ENCODE measurements at regions not wholly inside any gene's neighbourhood (a gene's known extent, or its start where the extent isn't known, plus 50 kb on each side); places are given as distances from the start of the nearest gene placed in this dataset.

DNA sequence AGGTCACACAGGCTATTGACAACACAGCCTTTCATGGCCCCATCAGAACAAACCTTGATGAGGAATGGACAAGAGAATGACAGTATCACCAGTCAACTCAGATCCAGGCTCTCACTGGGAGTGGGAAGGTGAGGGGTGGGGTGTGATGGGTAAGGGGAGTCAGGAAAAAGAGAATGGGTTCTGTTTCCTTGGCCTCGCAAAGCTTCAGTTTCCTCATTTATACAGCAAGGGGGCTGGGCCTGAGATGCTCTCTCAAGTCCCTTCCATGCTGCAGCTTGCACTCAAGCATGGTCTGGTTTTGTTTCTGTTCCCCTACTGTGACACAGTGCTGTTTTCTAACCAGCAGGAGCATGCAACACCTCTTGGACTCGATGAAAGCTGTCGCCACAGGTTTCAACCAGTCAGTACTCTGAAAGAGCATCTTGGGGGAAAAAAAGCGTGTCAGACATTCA is 65.7 kb upstream of the IL12A start:
- H3K9me2 ChIP-seq = no peaks in the 10 kb centered on the region
- 95% methylated on average over 4 of the region's 4 CpGs for WGBS (ENCODE audit: low lambda C conversion rate)
- no peaks in the 10 kb centered on the region for H3K36me3 ChIP-seq (replicated peaks in 1 of 2; ENCODE audit: control insufficient read depth in 1 of 2, insufficient read depth in 2 of 2, low read length in 1 of 2)
- H4K20me1 ChIP-seq (ENCODE audit: insufficient read depth) = no peaks in the 10 kb centered on the region
- CTCF ChIA-PET = interaction anchor here (0.9 to 1.4 kb wide), 2 partner anchors 39 to 45 kb away, joined by 3 read pairs; no protein-coding TSS in a partner anchor
- POLR2A ChIA-PET = no interaction called here
- peaks cover 2 to 3% of the 10 kb centered on the region in 2 experiments; a peak in 2 of 4 replicates for H3K4me1 ChIP-seq (ENCODE audit: control insufficient read depth in 1 of 2, insufficient read depth in 2 of 2, low read depth in 1 of 2, low read length in 1 of 2)
- no peak overlapping the region for H3K4me2 ChIP-seq
- H3K27me3 ChIP-seq (ENCODE audit: insufficient read depth) = no peaks in the 10 kb centered on the region
- H3K9me3 ChIP-seq = no peaks in the 10 kb centered on the region
- no peak overlapping the region for H2AFZ ChIP-seq (ENCODE audit: low read depth)
- no peak for DNase-seq
- no peak overlapping the region for H3K9ac ChIP-seq
- no peak overlapping the region for H3K27ac ChIP-seq (ENCODE audit: low read depth in 2 of 2, low read length in 1 of 2)
- no peak overlapping the region for H3K4me3 ChIP-seq (ENCODE audit: low read depth in 2 of 2, low read length in 1 of 2)
- peaks cover 17% of the 10 kb centered on the region for H3F3A ChIP-seq (replicated peaks; ENCODE audit: insufficient read depth)
- no peaks in the 10 kb centered on the region for H3K79me2 ChIP-seq (ENCODE audit: insufficient read depth)
- TF ChIP-seq, protein P1, sequence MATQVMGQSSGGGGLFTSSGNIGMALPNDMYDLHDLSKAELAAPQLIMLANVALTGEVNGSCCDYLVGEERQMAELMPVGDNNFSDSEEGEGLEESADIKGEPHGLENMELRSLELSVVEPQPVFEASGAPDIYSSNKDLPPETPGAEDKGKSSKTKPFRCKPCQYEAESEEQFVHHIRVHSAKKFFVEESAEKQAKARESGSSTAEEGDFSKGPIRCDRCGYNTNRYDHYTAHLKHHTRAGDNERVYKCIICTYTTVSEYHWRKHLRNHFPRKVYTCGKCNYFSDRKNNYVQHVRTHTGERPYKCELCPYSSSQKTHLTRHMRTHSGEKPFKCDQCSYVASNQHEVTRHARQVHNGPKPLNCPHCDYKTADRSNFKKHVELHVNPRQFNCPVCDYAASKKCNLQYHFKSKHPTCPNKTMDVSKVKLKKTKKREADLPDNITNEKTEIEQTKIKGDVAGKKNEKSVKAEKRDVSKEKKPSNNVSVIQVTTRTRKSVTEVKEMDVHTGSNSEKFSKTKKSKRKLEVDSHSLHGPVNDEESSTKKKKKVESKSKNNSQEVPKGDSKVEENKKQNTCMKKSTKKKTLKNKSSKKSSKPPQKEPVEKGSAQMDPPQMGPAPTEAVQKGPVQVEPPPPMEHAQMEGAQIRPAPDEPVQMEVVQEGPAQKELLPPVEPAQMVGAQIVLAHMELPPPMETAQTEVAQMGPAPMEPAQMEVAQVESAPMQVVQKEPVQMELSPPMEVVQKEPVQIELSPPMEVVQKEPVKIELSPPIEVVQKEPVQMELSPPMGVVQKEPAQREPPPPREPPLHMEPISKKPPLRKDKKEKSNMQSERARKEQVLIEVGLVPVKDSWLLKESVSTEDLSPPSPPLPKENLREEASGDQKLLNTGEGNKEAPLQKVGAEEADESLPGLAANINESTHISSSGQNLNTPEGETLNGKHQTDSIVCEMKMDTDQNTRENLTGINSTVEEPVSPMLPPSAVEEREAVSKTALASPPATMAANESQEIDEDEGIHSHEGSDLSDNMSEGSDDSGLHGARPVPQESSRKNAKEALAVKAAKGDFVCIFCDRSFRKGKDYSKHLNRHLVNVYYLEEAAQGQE (IDR thresholded peaks at IDR 0.05; ENCODE audit: low read depth, low read length) = no peak
- TF ChIP-seq GATA2 (CRISPR knock-in tag; IDR thresholded peaks at IDR 0.05) = no peak
- TF ChIP-seq, protein P2, sequence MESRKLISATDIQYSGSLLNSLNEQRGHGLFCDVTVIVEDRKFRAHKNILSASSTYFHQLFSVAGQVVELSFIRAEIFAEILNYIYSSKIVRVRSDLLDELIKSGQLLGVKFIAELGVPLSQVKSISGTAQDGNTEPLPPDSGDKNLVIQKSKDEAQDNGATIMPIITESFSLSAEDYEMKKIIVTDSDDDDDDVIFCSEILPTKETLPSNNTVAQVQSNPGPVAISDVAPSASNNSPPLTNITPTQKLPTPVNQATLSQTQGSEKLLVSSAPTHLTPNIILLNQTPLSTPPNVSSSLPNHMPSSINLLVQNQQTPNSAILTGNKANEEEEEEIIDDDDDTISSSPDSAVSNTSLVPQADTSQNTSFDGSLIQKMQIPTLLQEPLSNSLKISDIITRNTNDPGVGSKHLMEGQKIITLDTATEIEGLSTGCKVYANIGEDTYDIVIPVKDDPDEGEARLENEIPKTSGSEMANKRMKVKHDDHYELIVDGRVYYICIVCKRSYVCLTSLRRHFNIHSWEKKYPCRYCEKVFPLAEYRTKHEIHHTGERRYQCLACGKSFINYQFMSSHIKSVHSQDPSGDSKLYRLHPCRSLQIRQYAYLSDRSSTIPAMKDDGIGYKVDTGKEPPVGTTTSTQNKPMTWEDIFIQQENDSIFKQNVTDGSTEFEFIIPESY (IDR thresholded peaks at IDR 0.05; ENCODE audit: borderline replicate concordance, low read depth) = no peak
- TF ChIP-seq, protein P3, sequence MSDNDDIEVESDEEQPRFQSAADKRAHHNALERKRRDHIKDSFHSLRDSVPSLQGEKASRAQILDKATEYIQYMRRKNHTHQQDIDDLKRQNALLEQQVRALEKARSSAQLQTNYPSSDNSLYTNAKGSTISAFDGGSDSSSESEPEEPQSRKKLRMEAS (IDR thresholded peaks at IDR 0.05; ENCODE audit: low read depth) = no peak
- TF ChIP-seq MXI1 (IDR thresholded peaks at IDR 0.05; ENCODE audit: low read depth, low read length) = no peak
- TF ChIP-seq MEF2A (IDR thresholded peaks at IDR 0.05; ENCODE audit: borderline replicate concordance, low read depth) = no peak
- TF ChIP-seq YY1 (IDR thresholded peaks at IDR 0.05; ENCODE audit: low read depth) = no peak
- TF ChIP-seq RAD21 (IDR thresholded peaks at IDR 0.05; ENCODE audit: low read length) = no peak
- TF ChIP-seq NFIC (IDR thresholded peaks at IDR 0.05; ENCODE audit: borderline replicate concordance) = no peak
- no peak for TF ChIP-seq TAF1 (IDR thresholded peaks at IDR 0.05; ENCODE audit: borderline replicate concordance, low read depth, low read length)
- TF ChIP-seq FOXM1 (IDR thresholded peaks at IDR 0.05; ENCODE audit: low read depth) = no peak
- no peak for TF ChIP-seq SIN3A (IDR thresholded peaks at IDR 0.05; ENCODE audit: borderline replicate concordance, low read depth, low read length)
- TF ChIP-seq RCOR1 (IDR thresholded peaks at IDR 0.05; ENCODE audit: low read length) = no peak
- TF ChIP-seq, protein P4, sequence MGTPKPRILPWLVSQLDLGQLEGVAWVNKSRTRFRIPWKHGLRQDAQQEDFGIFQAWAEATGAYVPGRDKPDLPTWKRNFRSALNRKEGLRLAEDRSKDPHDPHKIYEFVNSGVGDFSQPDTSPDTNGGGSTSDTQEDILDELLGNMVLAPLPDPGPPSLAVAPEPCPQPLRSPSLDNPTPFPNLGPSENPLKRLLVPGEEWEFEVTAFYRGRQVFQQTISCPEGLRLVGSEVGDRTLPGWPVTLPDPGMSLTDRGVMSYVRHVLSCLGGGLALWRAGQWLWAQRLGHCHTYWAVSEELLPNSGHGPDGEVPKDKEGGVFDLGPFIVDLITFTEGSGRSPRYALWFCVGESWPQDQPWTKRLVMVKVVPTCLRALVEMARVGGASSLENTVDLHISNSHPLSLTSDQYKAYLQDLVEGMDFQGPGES (IDR thresholded peaks at IDR 0.05; ENCODE audit: low read depth, low read length) = no peak
- no peak for TF ChIP-seq EP300 (IDR thresholded peaks at IDR 0.05; ENCODE audit: borderline replicate concordance in 1 of 2, low read depth in 1 of 2, low read length in 1 of 2)
- no peak for TF ChIP-seq CHD2 (IDR thresholded peaks at IDR 0.05; ENCODE audit: low read length, partially characterized antibody)
- TF ChIP-seq, protein P5, sequence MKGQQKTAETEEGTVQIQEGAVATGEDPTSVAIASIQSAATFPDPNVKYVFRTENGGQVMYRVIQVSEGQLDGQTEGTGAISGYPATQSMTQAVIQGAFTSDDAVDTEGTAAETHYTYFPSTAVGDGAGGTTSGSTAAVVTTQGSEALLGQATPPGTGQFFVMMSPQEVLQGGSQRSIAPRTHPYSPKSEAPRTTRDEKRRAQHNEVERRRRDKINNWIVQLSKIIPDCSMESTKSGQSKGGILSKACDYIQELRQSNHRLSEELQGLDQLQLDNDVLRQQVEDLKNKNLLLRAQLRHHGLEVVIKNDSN (IDR thresholded peaks at IDR 0.05; ENCODE audit: borderline replicate concordance, low read depth) = no peak
